ENCODE measurements at regions not wholly inside any gene's neighbourhood (a gene's known extent, or its start where the extent isn't known, plus 50 kb on each side); places are given as distances from the start of the nearest gene placed in this dataset.

DNA sequence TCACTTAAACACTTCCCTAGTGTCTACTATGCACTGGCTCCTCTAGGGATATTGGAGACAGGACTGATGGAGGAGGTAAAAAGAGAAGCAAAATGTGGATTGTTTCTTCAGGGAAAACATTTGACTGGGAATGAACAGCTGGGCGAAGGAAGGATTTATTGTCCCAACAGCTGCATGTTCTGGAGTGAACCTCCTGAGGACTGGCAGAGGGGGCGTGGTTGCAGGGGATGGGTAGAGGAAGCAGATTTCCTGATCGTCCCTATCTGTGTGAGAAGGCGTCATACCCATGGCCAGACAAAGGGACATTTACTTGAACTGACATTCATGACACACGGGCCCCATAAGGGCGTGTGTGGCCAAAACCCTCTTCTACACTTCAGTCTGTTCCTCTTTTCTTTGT lies 321.5 kb downstream of the MAP2K4 start:
- Histone ChIP-seq H3K9ac (ENCODE audit: low read length) (no peak overlapping the region), H3K4me1 (ENCODE audit: insufficient read depth, low read length) (peaks cover 21% of the 10 kb centered on the region), H3K9me3 (ENCODE audit: low read length) (no peaks in the 10 kb centered on the region), H3K27ac (ENCODE audit: low read depth, low read length) (no peak overlapping the region), H3K4me3 (ENCODE audit: low read depth in 1 of 2, low read length in 2 of 2) (no peak overlapping the region), H3K36me3 (ENCODE audit: insufficient read depth, low read length) (no peaks in the 10 kb centered on the region), H3K27me3 (ENCODE audit: control insufficient read depth in 1 of 2, insufficient read depth in 2 of 2, low read length in 2 of 2) (no peaks in the 10 kb centered on the region)

DNA sequence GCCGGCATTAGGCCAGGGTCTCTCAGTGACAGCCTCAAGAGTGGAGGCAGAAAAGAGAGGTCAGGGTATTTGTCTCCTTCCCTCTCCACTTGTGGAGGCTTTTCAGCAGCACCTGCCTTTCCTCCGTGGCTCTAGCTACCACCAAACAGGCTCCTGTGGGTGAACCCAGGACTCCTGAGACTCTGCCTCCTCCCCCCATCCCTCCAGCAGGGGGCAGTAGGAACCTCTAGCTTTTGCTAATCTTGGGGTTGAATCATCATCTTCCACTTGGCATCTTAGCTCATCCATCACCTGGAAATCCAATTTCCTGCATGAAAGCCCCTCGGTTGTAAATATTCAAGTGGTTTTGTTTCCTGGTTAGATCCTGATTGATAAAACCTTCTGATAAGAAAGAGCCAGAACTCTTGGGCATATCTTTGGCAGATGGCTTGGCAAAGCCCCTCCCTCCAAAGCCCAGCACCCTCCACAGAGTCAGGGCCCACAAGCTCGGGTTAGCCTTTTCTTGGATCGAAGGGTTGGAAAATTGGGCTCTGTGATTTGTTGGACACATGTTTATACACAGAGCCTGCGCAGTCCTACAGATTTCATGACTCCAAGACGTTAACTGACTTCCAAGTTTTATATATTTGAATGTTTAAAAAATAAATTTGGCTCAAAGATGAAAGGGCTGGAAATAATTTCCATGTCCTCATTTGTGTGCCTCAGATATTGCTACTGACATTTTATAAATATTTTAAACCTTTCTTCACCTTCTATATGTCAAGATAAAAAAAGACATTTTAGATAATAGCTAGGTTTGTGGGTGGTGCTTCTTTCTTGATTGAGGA lies 322.1 kb downstream of the MAP2K4 start:
- Histone ChIP-seq H3K9me3 (ENCODE audit: low read length) (no peaks in the 10 kb centered on the region), H3K4me1 (ENCODE audit: insufficient read depth, low read length) (peaks cover 21% of the 10 kb centered on the region), H3K4me3 (ENCODE audit: low read depth in 1 of 2, low read length in 2 of 2) (no peak overlapping the region), H3K36me3 (ENCODE audit: insufficient read depth, low read length) (no peaks in the 10 kb centered on the region), H3K27ac (ENCODE audit: low read depth, low read length) (no peak overlapping the region), H3K27me3 (ENCODE audit: control insufficient read depth in 1 of 2, insufficient read depth in 2 of 2, low read length in 2 of 2) (no peaks in the 10 kb centered on the region), H3K9ac (ENCODE audit: low read length) (no peak overlapping the region)

GRCh38 chr17:12348476-12348875 lies 317.2 kb upstream of the MYOCD start:
- Histone ChIP-seq H3K9me3 (ENCODE audit: low read length) (no peaks in the 10 kb centered on the region), H3K4me3 (ENCODE audit: low read depth in 1 of 2, low read length in 2 of 2) (peak overlapping the region in 1 of 2 donors; percentile 3), H3K36me3 (ENCODE audit: insufficient read depth, low read length) (no peaks in the 10 kb centered on the region), H3K27me3 (ENCODE audit: control insufficient read depth in 1 of 2, insufficient read depth in 2 of 2, low read length in 2 of 2) (no peaks in the 10 kb centered on the region), H3K27ac (ENCODE audit: low read depth, low read length) (no peak overlapping the region), H3K4me1 (ENCODE audit: insufficient read depth, low read length) (peaks cover 28% of the 10 kb centered on the region), H3K9ac (ENCODE audit: low read length) (no peak overlapping the region)

- Histone ChIP-seq H3K36me3 (ENCODE audit: insufficient read depth, low read length) (no peaks in the 10 kb centered on the region), H3K27me3 (ENCODE audit: control insufficient read depth in 1 of 2, insufficient read depth in 2 of 2, low read length in 2 of 2) (no peaks in the 10 kb centered on the region), H3K9me3 (ENCODE audit: low read length) (no peaks in the 10 kb centered on the region), H3K27ac (ENCODE audit: low read depth, low read length) (no peak overlapping the region), H3K4me1 (ENCODE audit: insufficient read depth, low read length) (peaks cover 24% of the 10 kb centered on the region), H3K9ac (ENCODE audit: low read length) (no peak overlapping the region), H3K4me3 (ENCODE audit: low read depth in 1 of 2, low read length in 2 of 2) (no peak overlapping the region)
These were observed 316.4 kb upstream of the MYOCD start for GRCh38 chr17:12349297-12349696.

GRCh38 chr17:12352127-12352526 lies 313.6 kb upstream of the MYOCD start:
- Histone ChIP-seq H3K27ac (ENCODE audit: low read depth, low read length) (peak overlapping the region; percentile 8), H3K4me3 (ENCODE audit: low read depth in 1 of 2, low read length in 2 of 2) (no peak overlapping the region), H3K4me1 (ENCODE audit: insufficient read depth, low read length) (peaks cover 35% of the 10 kb centered on the region), H3K36me3 (ENCODE audit: insufficient read depth, low read length) (no peaks in the 10 kb centered on the region), H3K27me3 (ENCODE audit: control insufficient read depth in 1 of 2, insufficient read depth in 2 of 2, low read length in 2 of 2) (no peaks in the 10 kb centered on the region), H3K9me3 (ENCODE audit: low read length) (no peaks in the 10 kb centered on the region), H3K9ac (ENCODE audit: low read length) (no peak overlapping the region)

GRCh38 chr17:12357600-12357999 lies 308.1 kb upstream of the MYOCD start:
- no peak overlapping the region for H3K4me3 ChIP-seq (ENCODE audit: low read depth in 1 of 2, low read length in 2 of 2)
- no peaks in the 10 kb centered on the region for H3K27me3 ChIP-seq (ENCODE audit: control insufficient read depth in 1 of 2, insufficient read depth in 2 of 2, low read length in 2 of 2)
- no peaks in the 10 kb centered on the region for H3K36me3 ChIP-seq (ENCODE audit: insufficient read depth, low read length)
- H3K27ac ChIP-seq (ENCODE audit: low read depth, low read length) = peak overlapping the region; percentile 84
- no peaks in the 10 kb centered on the region for H3K9me3 ChIP-seq (ENCODE audit: low read length)
- peaks cover 62% of the 10 kb centered on the region for H3K4me1 ChIP-seq (ENCODE audit: insufficient read depth, low read length)
- no peak overlapping the region for H3K9ac ChIP-seq (ENCODE audit: low read length)

GRCh38 chr17:12358477-12358876 lies 307.2 kb upstream of the MYOCD start:
- H3K9ac ChIP-seq (ENCODE audit: low read length) = no peak overlapping the region
- H3K4me1 ChIP-seq (ENCODE audit: insufficient read depth, low read length) = peaks cover 70% of the 10 kb centered on the region
- H3K9me3 ChIP-seq (ENCODE audit: low read length) = no peaks in the 10 kb centered on the region
- H3K4me3 ChIP-seq (ENCODE audit: low read depth in 1 of 2, low read length in 2 of 2) = no peak overlapping the region
- H3K27ac ChIP-seq (ENCODE audit: low read depth, low read length) = peak overlapping the region; percentile 84
- no peaks in the 10 kb centered on the region for H3K36me3 ChIP-seq (ENCODE audit: insufficient read depth, low read length)
- no peaks in the 10 kb centered on the region for H3K27me3 ChIP-seq (ENCODE audit: control insufficient read depth in 1 of 2, insufficient read depth in 2 of 2, low read length in 2 of 2)

DNA sequence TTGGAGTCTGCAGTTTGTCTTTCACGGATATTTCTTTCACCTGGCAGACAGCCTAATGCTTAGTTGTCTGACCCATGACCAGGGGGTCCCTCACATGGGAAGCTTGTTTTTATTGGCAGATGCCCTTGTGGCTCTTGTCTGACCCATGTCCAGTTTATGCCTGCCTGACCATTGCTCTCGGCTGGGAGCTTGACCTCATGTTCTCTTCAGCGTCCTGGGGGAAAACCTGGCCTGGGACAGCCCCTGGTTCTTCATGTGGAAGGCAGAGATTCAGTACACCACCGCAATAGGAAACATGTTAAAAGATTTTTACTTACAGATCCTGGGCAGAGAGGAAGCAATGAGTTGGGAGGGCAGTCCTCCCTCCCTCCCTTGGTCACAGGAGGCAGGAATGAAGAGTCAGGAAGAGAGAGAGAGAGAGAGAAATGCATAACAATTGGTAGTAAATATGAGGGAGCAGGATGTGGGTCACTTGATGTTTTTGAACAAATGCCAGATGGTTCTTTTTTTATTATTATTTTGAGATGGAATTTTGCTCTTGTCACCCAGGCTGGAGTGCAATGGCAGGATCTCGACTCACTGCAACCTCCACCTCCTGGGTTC lies 302.7 kb upstream of the MYOCD start:
- Histone ChIP-seq H3K4me1 (ENCODE audit: insufficient read depth, low read length) (peaks cover 70% of the 10 kb centered on the region), H3K36me3 (ENCODE audit: insufficient read depth, low read length) (no peaks in the 10 kb centered on the region), H3K4me3 (ENCODE audit: low read depth in 1 of 2, low read length in 2 of 2) (no peak overlapping the region), H3K9me3 (ENCODE audit: low read length) (no peaks in the 10 kb centered on the region), H3K9ac (ENCODE audit: low read length) (no peak overlapping the region), H3K27ac (ENCODE audit: low read depth, low read length) (peak overlapping the region; percentile 2), H3K27me3 (ENCODE audit: control insufficient read depth in 1 of 2, insufficient read depth in 2 of 2, low read length in 2 of 2) (no peaks in the 10 kb centered on the region)

GRCh38 chr17:12365805-12366204 lies 299.9 kb upstream of the MYOCD start:
- peaks cover 55% of the 10 kb centered on the region for H3K4me1 ChIP-seq (ENCODE audit: insufficient read depth, low read length)
- no peaks in the 10 kb centered on the region for H3K9me3 ChIP-seq (ENCODE audit: low read length)
- H3K9ac ChIP-seq (ENCODE audit: low read length) = no peak overlapping the region
- no peaks in the 10 kb centered on the region for H3K36me3 ChIP-seq (ENCODE audit: insufficient read depth, low read length)
- peak overlapping the region; percentile 91 for H3K27ac ChIP-seq (ENCODE audit: low read depth, low read length)
- no peaks in the 10 kb centered on the region for H3K27me3 ChIP-seq (ENCODE audit: control insufficient read depth in 1 of 2, insufficient read depth in 2 of 2, low read length in 2 of 2)
- no peak overlapping the region for H3K4me3 ChIP-seq (ENCODE audit: low read depth in 1 of 2, low read length in 2 of 2)

DNA sequence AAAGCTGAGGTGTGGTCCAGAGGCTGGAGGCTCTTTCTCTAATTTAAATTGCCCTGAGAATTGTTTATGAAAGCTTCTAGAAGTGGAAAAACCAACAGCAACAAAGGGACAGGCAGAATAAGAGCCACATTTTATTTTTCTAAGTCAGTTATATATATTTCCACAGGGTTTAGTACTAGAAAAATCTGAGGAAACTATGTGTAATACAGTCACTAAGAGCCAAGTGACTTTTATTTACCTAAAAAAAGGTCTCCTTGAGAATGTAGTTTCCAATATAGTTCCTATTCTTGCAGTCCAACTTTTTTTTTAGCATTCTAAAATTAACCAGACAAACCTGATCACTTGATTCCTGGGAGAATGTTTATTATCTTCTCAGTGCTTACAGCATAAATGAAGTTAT lies 296.6 kb upstream of the MYOCD start:
- H3K27ac ChIP-seq (ENCODE audit: low read depth, low read length) = peak overlapping the region; percentile 5
- peaks cover 32% of the 10 kb centered on the region for H3K4me1 ChIP-seq (ENCODE audit: insufficient read depth, low read length)
- H3K9me3 ChIP-seq (ENCODE audit: low read length) = no peaks in the 10 kb centered on the region
- no peak overlapping the region for H3K4me3 ChIP-seq (ENCODE audit: low read depth in 1 of 2, low read length in 2 of 2)
- no peak overlapping the region for H3K9ac ChIP-seq (ENCODE audit: low read length)
- no peaks in the 10 kb centered on the region for H3K36me3 ChIP-seq (ENCODE audit: insufficient read depth, low read length)
- H3K27me3 ChIP-seq (ENCODE audit: control insufficient read depth in 1 of 2, insufficient read depth in 2 of 2, low read length in 2 of 2) = no peaks in the 10 kb centered on the region

- H3K4me1 ChIP-seq (ENCODE audit: insufficient read depth, low read length) = no peaks in the 10 kb centered on the region
- H3K9ac ChIP-seq (ENCODE audit: low read length) = no peak overlapping the region
- H3K36me3 ChIP-seq (ENCODE audit: insufficient read depth, low read length) = no peaks in the 10 kb centered on the region
- H3K27ac ChIP-seq (ENCODE audit: low read depth, low read length) = no peak overlapping the region
- no peaks in the 10 kb centered on the region for H3K27me3 ChIP-seq (ENCODE audit: control insufficient read depth in 1 of 2, insufficient read depth in 2 of 2, low read length in 2 of 2)
- no peak overlapping the region for H3K4me3 ChIP-seq (ENCODE audit: low read depth in 1 of 2, low read length in 2 of 2)
- H3K9me3 ChIP-seq (ENCODE audit: low read length) = no peaks in the 10 kb centered on the region
These were observed 289.4 kb upstream of the MYOCD start for GRCh38 chr17:12376276-12376675.

GRCh38 chr17:12386225-12386624 lies 279.5 kb upstream of the MYOCD start:
- Histone ChIP-seq H3K27ac (ENCODE audit: low read depth, low read length) (no peak overlapping the region), H3K9ac (ENCODE audit: low read length) (no peak overlapping the region), H3K27me3 (ENCODE audit: control insufficient read depth in 1 of 2, insufficient read depth in 2 of 2, low read length in 2 of 2) (no peaks in the 10 kb centered on the region), H3K36me3 (ENCODE audit: insufficient read depth, low read length) (no peaks in the 10 kb centered on the region), H3K4me3 (ENCODE audit: low read depth in 1 of 2, low read length in 2 of 2) (no peak overlapping the region), H3K4me1 (ENCODE audit: insufficient read depth, low read length) (no peaks in the 10 kb centered on the region), H3K9me3 (ENCODE audit: low read length) (no peaks in the 10 kb centered on the region)

All from muscle layer of colon (tissue), 2 donors.